ENCODE measurements at regions not wholly inside any gene's neighbourhood (a gene's known extent, or its start where the extent isn't known, plus 50 kb on each side); places are given as distances from the start of the nearest gene placed in this dataset.

DNA sequence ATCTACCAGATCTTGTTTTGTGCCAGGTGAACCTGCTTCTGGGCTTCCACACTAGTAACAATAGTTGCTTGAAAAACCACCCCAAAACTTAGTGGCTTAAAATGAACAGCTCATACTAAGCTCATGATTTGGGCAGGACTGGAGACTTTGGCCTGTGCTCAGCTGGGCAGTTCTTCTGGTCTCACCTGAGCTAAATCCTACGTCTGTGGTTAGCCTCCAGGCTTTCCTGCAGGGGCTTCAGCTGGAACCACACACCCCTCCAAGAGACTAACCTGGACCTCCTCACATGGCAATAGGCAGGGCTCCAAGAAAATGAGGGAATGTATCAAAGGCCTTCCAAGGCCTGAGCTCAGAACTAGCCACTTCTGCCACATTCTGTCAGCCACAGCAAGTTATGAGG is 144.1 kb downstream of the CD8B2 start:
- no peak for DNase-seq

DNA sequence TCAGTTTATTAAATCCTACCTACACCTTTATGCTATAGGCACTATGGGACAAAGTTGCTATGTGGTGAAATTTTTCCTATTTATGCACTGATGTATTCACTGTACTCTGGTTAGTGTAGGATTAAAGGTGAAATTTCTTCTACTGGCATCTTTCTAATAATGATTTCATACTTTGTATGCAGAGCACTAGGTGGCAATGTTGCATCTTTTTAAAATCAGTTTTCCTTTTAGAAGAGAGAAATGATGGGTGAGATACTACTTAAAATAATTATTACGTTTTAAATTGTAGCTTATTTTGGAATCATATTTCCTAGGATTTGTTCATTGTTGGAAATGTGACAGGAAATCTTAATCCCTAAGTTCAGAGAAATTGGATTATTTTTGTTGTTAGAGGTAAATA is 150.9 kb downstream of the CD8B2 start:
- DNase-seq = no peak

DNA sequence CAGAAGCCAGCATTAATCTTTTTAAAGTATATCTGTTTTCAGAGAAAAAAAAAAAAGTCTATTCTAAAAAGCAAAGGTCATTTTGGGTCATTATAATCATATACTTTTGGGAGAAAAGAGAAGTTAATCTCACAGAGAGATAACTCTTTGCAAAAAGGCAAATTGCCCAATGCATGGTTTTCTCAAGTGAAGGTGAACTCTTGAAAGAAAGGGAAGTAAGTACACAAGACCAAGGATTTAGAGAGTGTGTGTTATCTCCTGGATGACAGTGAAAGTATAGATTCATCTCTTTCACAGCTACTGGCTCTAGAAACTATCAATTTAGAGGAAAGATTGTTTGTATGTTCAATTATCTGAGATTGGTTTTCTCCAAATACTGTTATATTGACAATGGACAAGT is 151.4 kb downstream of the CD8B2 start:
- DNase-seq = no peak

DNA sequence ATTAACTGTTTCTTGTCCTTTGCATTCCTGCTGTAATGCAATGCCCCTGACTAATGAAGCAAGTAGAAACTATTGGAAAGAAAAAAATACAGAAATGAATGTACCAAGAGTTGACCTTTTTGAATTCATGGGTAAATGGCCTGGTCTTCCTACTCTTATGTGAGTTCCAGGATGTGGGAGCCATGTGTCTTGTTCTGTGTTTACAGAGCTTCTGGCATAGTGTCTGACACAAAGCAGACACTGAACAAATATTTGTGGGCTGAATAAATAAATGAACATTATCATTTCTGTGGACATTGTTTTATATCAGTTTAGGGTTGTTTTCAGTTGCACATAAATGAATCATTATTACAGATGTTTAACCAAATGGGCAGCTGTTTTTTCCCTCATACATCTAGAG is 155.5 kb downstream of the CD8B2 start:
- DNase-seq = no peak

DNA sequence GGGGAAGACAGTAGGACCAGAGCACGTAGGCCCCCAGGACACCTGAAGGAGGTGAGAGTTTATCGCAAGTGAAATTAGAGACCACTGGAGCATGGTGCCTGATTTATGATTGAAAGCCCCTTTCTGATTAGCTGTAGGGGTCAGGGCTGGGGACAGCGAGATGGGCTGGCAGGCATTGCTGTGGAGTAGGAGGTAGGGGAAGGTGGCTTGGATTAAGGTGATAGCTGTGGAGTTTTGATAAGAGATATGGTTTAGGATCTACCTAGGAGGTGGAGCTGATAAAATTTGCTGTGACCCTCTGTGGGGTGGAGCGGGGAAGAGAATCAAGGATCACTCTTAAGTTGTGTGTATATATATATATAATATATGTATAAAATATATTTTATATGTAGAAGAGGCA is 157.5 kb downstream of the CD8B2 start:
- no peak for DNase-seq

DNA sequence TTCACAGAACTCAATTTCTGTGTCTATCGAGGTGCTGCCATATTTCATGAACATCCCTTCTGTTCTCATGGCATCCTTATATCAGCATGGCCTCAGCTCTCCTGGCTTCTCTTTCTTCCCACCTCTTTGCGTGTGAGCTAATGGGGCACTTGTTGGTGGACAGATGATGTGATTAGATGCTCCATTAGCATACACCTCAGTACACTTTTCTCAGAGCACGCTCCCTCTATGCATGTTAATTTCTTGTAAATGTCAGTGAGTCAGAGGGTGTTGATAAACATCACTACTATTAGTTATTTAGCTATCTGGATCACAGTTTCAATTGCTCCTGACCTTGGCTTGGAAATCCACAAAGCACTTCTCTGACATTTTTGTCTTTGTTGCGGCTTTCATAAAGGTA is 159.4 kb downstream of the CD8B2 start:
- DNase-seq = no peak

DNA sequence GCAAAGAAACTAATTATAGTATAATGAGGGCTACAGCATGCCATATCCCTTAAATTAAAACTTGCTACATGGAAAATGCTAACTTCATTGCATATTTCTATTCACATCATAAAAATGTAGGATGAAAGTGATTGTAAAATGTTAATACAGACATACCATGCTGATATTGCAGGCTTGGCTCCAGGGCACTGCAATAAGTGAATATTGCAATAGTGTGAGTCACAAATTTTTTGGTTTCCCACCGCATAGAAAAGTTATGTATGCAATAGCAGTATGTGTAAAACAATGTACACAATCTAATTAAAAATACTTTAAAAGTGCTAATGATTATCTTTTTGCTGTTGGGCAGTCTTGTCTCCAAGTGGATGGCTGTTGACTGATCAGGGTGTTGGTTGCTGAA is 162.1 kb downstream of the CD8B2 start:
- DNase-seq = no peak

DNA sequence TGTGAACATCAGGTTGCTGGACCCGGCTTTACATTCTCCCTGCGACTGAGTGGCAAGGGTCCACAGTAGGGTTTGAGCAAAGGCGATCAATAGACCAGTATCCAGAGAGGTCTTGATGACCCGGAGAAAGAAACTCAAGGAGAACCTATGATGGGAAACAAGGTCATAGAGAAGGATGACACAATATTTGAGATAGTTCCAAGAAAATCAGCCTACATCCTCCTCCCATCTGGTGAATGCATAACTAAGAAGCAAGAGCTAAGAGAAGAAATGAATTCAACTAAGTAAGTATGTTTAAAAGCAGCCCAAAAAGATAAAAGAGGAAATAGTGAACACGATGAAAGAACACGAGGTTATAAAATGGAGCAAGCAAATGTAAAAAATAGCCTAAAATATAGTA is 166.3 kb downstream of the CD8B2 start:
- DNase-seq = no peak

DNA sequence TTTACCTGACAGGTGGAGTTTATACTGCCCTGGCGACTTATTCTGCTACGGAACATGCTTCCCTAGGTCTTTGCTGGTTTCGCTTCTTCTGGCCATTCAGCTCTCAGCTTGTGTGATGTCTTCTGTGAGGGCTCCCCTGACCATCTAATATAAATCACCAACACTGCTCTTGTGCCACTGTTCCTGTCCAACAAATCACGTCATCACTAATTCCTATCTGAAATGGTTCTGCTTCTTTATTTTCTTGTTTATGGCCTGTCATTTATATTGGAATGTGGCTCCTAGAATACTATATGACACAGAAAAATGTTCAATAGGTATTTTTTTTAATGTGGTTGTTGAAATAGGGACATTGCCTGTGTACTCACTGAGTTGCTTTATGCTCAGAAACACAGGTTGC is 171.5 kb downstream of the CD8B2 start:
- DNase-seq = no peak

DNA sequence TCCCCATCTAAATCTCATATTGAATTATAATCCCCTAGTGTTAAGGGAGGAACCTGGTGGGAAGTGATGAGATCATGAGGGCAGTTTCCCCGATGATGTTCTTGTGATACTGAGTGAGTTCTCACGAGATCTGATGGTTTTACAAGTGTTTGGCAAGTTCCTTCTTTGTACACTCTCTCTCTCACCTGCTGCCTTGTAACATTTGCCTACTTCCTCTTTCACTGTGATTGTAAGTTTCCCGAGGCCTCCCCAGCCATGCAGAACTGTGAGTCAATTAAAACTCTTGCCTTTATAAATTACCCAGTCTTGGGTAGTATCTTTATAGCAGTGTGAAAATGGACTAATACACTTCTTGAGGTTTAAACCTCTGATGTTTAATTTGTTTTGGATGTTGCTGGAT is 177.5 kb downstream of the CD8B2 start:
- DNase-seq = no peak

DNA sequence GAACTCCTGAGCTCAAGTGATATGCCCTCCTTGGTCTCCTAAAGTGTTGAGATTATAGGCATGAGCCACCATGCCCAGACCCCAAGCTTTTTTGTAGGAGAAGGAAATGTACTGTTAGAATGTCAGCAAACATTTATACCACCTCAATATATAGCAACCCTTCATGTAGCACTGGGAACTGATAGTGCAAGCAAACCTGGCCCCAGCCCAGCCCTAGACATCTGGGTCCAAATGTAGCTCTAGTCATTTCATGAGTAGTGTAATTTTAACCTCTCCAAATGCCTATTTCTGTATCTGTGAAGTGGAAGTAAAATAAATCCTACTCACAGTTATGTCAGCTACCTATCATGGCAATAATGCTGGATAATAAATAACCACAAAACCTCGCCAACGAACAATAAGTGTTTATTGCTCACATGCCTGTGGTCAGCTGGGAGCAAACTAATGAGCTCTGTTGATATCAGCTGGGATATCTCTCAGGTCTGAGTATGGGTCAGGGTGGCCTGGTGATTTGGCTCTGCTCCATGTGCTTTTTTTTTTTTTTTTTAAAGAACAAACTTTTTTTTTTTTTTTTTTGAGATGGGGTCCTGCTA is 180.4 kb downstream of the CD8B2 start:
- DNase-seq = no peak

DNA sequence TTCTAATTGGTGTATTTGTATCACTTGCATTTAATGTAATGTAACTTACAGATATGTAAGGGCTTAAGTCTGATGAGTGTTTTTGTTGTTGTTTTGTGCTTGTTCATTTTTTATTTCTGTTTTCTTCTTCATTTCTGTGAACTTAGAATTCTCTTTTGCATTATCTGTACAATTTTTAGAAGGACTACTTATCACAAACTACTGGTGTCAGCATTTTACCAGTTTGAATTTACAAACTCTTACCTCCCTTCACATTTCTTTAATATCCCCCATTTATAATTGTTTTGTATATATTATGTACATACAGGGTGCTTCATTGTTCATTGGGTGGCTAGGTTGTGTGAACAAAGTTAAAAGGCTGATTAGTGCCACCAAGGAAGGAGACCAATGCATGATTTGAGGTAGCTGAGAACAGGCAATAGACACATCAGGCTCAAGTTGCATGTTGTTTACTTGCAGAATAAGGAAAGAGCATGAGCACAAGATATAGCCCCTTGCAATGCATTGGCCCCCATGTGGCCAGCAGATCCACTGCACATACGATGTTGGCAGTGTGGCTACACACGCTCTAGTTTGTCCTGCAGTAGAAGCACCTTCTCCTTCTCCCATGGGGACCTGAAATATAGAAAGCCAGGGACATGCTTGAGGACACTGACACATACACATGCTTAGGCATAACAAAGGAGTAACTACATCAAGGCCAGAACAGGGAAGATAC is 198.2 kb downstream of the CD8B2 start:
- no peak for DNase-seq

DNA sequence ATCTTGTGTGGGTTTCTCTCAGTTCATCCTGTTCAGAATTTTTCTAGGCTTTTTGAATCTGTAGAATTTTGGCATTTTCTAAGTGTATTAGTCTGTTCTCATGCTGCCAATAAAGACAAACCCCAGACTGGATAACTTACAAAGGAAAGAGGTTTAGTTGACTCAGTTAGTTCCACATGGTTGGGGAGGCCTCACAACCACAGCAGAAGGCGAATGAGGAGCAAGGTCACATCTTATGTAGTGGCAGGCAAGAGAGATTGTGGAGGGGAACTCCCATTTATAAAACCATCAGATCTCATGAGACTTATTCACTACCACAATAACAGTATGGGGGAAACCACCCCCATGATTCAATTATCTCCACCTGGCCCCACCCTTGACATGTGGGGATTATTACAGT is 199.2 kb downstream of the ST6GAL2 start:
- DNase-seq = no peak

DNA sequence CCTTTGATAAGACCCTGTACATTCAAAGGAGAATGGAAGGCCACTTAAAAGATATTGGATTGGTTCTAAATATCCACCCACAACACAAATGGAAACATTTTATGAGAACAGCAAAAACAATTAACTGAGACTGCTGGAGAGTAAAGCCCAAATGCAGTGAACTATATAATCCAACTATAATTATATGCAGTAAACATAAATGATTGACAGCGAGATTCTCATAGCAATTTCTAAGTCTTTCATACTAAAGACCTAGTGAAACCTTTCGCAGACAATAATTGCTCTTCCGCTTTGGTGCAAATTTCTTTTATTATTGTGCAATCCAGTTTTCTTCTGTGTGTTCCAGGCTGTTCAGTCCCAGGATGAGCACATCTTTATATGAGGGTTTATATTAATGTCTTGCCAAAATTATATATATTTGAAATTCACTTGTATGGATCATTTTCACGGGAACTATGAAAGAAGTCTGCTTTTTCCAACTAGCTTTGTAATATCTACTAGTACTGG is 190.9 kb downstream of the ST6GAL2 start:
- no peak for DNase-seq

DNA sequence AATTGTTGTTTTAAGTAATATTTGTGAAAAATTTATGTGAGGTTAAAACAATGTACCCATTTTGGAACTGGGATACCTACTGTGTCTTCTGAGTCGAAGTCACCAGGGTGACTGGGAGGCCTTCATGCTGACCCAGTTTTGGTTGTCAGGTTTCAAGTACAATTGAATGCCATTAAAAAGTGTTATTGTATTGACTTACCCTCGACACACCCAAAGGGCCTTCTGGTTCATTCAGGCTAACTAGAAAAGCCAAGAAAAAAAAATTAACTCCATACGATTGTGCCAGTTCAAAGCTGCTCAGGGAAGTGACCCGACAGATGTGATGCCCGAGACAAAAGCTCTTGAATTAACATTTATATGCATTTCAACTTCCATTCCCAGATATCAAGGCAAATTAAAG is 190.0 kb downstream of the ST6GAL2 start:
- DNase-seq = no peak

DNA sequence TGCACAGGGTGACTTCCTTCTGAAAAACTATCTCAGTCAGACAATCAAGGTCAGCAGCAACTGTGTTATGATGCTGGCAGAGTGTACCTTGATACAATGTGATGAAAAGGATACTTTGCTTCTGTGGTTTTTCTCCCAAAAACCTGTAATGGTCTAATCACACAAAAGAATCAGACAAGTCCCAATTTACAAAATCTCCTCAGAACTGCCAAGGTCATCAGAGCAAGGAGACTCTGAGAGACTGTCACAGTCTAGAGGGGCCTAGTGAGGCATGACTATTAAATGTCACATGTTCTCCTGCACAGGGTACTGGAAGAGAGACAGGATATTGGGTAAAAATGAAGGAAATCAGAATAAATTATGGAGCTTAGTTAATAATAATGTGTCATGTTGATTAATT is 185.4 kb downstream of the ST6GAL2 start:
- DNase-seq = no peak

DNA sequence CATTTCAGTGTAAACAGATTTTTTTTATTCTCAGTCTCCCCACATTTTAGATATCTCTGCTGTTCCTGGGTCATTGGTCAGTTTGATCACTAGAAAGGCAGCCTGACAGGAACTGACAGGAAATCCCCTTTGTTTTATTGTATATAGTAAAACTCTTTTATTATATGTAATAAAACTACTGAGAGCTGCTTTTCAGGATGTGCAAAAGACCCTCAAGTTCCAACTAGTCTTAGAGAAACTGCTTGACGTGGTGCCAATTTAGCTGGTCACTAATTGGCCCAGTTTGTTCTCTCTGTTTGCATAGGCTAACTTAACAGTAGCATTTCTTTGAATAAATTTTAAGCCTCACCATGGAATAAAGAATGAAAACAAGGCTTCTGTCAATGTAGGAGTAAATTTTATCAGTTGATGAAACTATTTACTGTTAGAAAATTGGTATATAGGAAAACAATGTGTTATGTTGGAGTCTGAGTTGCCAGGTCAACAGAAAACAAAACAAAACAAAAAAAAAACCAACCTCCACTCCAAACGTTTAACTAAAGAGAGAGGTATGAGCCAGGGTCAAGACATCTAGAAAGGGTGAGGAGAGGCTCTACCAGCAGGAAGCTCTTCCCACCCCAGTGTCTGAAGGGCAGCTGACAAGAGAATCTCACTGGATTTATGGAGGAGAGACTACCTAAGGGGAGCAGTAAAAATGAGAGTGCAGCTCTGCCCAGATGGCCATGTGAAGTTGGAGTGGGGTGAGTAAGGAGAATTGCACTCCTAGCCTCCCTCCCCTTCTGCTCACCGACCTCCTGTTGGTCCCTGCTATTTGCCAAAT is 184.6 kb downstream of the ST6GAL2 start:
- no peak for DNase-seq

DNA sequence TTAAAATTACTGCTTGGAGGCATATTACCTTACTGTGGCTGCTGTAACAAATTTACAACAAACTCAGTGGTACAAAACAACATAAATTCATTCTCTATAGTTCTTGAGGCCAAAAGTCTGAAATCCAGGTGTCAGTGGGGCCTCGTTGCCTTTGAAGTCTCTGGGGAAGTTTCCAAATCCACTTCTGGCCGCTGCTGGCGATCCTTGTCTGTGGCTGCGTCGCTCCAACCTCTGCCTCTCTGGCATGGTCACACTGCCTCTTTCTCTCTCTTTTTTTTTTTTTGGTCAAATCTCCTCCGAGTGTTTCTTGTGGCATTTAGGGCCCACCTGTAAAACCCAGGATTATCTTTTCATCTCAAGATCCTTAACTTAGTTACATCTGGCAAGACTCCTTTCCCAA is 182.8 kb downstream of the ST6GAL2 start:
- DNase-seq = no peak

DNA sequence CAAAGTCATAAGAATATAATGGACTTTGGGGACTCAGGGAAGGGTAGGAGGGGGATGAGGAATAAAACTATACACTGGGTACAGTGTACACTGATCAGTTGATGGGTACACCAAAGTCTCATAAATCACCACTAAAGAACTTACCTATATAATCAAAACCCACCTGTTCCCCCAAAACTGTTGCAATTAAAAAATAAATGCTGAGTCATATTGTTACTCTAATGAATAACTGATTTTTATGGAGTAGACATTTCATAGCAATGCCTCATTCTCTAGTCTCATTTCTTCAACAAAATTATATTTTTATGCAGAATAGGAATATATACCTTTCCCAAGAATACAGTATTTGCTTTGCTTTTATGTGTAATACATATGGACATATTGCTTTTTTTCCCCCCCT is 181.2 kb downstream of the ST6GAL2 start:
- no peak for DNase-seq

DNA sequence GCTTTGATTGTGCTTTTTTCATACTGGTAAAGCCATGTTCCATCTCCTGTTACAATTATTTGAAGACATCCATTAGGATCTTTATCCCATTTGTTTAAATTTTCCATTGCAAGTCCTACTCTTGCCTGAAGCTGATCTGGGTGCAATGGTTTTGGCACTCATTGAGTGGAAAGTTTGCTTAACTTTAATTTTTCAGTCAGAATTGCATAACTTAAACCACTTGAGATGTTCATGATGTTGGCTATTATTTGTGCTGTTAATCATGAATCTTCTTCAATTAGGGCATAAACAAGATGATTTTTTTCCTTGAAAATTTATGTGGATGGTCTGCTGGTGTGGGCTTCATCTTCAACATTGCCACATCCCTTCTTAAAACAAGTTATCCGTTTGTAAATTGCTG is 180.1 kb downstream of the ST6GAL2 start:
- no peak for DNase-seq

DNA sequence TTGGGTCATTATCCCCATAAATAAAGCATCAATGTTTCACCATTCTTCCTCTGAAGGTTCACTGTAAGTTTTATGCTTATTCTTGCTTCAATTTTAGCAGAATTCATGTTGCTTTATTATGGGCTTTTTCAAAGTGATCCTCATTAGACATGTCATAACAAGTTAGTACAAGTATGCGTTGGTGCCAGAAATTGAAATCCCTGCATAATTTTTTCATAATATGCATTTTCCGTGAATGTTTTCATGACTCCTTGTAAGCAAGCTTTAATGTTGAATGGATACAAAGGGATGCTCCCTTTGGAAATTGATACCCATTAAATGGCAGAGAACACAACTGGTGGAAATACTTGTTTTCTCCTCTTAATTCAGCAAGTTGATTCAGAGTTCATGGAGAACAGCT is 179.7 kb downstream of the ST6GAL2 start:
- DNase-seq = no peak

DNA sequence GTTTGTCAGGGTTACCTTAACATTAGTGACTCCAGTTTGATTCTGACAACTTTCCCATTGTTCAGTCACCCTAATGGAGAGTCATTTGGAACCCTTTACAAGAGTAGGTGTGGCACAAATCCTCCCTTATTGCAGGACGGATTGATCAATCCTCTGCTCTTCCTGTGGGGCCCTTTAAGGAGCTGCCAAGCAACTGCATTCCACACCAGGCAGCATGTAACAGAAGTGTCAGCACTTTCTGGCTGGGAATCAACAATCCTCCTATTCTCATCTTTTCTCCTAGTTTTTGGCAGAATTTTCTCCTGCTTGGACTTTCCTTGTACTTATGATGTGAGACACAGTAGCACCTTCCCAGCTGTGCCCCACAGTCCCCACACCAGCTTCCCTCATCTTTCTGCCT is 177.8 kb downstream of the ST6GAL2 start:
- DNase-seq = no peak

DNA sequence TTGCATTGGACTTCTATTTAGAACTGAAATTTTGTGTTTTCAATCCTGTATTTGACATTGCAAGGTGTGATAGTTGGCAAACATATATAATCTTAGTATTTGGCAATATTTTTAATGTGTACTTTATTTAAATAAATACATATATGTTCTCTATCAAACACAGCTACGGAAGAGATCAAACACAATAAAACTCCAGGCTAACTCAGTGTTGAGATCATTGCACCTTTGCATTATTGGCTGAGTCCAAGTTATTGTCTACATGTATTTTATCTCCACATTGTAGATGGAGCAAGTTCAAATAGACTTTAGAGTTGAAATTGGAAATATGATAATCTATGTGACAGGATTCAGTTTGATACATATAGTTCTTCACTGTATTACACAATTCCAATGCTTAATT is 176.7 kb downstream of the ST6GAL2 start:
- DNase-seq = no peak

DNA sequence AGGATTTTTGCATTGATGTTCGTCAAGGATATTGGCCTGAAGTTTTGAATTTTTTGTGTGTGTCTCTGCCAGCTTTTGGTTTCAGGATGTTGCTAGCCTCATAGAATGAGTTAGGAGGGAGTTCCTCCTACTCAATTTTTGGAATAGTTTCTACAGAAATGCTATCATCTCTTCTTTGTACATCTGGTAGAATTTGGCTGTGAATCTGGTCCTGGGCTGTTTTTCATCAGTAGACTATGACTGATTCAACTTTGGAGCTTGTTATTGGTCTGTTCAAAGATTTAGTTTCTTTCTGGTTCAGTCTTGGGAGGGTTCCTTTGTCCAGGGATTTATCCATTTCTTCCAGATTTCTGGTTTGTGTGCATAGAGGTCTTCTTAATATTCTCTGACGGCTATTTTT is 166.7 kb downstream of the ST6GAL2 start:
- no peak for DNase-seq
